Ovary (tissue), 3 donors: ENCODE measurements at regions not wholly inside any gene's neighbourhood (a gene's known extent, or its start where the extent isn't known, plus 50 kb on each side); places are given as distances from the start of the nearest gene placed in this dataset.

Experiments used
- POLR2A ChIP-seq: fragments of 450-650 bp; IDR thresholded peaks from one replicate; pipeline ENCODE4 v1.6.1; 2017; ENCODE audit warnings: antibody characterized with exemption, mild to moderate bottlenecking, moderate library complexity
- TF ChIP-seq, protein P1 (sequence below), 3 donors: fragments of 450-650 bp in 2 of 3; fragments of 200-600 bp in 1 of 3; IDR thresholded peaks; one replicate each; pipeline versions ENCODE4 v1.5.1 to v1.8.0; 2016 to 2022; ENCODE audit warnings: antibody characterized with exemption in 3 of 3, mild to moderate bottlenecking in 1 of 3
- donor health status: DM: no; HTN: no; CAD: no.

DNA sequence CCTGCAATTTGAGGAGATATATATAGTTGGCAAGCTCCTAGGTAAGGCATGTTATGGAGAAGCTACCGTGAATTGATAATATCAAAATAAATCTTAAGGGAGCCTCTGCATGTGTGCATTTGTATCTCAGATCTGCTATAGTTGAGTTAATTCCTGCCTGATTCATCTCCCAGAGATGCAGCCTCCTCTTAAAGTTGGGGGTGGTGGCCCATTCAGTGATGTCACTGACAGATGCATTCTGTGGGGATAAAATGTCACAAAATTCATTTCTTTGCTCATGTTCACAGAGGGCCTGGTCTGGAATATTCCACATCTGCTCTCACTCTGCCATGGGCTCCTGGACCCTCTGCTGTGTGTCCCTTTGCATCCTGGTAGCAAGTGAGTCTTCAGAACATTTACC, 185.8 kb upstream of the PRSS1 start:
- TF ChIP-seq, protein P1, sequence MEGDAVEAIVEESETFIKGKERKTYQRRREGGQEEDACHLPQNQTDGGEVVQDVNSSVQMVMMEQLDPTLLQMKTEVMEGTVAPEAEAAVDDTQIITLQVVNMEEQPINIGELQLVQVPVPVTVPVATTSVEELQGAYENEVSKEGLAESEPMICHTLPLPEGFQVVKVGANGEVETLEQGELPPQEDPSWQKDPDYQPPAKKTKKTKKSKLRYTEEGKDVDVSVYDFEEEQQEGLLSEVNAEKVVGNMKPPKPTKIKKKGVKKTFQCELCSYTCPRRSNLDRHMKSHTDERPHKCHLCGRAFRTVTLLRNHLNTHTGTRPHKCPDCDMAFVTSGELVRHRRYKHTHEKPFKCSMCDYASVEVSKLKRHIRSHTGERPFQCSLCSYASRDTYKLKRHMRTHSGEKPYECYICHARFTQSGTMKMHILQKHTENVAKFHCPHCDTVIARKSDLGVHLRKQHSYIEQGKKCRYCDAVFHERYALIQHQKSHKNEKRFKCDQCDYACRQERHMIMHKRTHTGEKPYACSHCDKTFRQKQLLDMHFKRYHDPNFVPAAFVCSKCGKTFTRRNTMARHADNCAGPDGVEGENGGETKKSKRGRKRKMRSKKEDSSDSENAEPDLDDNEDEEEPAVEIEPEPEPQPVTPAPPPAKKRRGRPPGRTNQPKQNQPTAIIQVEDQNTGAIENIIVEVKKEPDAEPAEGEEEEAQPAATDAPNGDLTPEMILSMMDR (IDR thresholded peaks at IDR 0.05), result no peak
- TF ChIP-seq POLR2A, result no peak
